Activated T-cell treated with anti-CD3 and anti-CD28 coated beads for 1 hour (primary cell): ENCODE measurements at regions not wholly inside any gene's neighbourhood (a gene's known extent, or its start where the extent isn't known, plus 50 kb on each side); places are given as distances from the start of the nearest gene placed in this dataset.

ENCODE experiments used
- DNase-seq: peaks from one replicate; pipeline ENCODE4 v3.0.0-alpha.2; 2020; ENCODE audit warnings: low read depth

DNA sequence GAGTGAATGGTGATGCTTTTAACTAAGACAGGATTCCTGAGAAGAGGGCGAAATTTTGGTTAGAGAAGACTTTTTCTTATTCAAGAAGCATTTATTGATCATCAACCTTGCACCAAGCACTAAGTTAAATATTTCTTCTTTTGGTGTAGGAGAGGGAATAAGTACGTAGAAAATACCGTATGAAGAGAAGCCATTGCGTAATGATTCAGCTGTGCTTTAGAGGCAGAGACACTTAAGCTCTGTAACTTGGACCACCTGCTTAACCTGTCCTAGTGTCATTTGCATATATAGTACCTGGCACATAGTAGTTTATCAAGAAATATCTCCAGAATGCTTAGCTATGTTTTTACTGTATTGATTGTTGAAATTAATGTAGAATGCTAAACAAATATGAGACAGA lies 430.9 kb upstream of the ZNF608 start:
- no peak for DNase-seq

DNA sequence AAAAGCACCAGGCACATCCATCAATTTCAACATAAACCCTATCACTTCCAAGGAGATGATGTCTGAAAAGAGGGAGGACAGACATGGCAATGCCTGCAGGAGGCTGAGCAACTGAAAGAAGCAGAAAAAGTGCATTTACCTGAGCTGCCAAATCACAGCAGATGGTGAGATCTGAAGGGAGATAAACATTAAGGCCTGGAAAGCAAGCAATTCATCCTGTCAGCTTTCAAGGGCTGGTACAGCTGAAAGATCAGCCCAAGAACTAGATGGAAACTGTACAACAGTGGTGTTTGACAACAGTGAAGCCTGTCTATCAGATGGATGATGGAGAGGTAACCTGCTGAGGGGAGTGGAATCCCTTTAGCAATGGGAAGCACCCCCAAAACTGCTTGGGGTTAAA lies 433.2 kb upstream of the ZNF608 start:
- no peak for DNase-seq

GRCh38 chr5:125180231-125180829 lies 433.9 kb upstream of the ZNF608 start:
- no peak for DNase-seq

DNA sequence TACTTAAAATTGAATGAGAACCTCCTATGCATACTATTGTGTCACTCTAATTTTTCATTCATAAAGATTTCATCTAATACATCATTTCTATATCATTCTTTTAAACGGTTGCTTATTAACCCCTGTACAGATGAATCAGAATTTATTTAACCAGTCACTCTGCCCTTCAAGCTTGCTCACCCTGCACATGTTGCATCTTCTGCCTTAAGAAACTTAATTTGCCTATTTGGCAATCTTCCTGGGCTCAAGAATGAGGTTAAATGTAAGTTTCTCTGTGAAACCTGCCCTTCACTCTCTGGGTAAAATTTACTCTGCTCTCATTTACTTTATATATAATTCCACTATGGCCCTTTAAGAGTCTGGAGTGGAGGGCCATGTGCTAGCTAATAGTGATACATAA lies 434.7 kb upstream of the ZNF608 start:
- no peak for DNase-seq

- no peak for DNase-seq
Measured at GRCh38 chr5:125181955-125182354, 435.5 kb upstream of the ZNF608 start.

- no peak for DNase-seq
Measured at GRCh38 chr5:125185740-125186139, 439.3 kb upstream of the ZNF608 start.

- no peak for DNase-seq
Measured at GRCh38 chr5:125186911-125187375, 440.5 kb upstream of the ZNF608 start.

DNA sequence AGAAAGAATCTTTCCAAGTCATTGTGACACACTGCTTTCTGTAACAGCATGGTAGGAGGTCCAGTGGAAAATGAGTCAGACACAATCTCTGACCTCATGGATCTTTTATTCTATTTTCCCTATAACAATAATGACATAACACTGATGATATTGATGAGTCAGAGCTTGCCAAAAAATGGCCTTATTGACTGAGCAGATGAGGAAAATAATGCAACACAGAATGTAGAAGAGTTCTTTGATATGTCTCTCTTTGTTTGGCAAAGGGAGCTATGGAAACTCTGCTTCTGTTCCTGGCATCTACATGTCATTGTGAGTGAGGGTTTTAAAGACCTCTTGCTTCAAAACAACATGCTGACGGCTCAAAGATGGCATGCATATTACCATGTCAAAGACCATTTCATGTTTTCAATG lies 443.1 kb upstream of the ZNF608 start:
- no peak for DNase-seq

- no peak for DNase-seq
Measured at GRCh38 chr5:125190232-125191087, 444.0 kb upstream of the ZNF608 start.

- DNase-seq = no peak
Measured at GRCh38 chr5:125194883-125195282, 448.4 kb upstream of the ZNF608 start.

DNA sequence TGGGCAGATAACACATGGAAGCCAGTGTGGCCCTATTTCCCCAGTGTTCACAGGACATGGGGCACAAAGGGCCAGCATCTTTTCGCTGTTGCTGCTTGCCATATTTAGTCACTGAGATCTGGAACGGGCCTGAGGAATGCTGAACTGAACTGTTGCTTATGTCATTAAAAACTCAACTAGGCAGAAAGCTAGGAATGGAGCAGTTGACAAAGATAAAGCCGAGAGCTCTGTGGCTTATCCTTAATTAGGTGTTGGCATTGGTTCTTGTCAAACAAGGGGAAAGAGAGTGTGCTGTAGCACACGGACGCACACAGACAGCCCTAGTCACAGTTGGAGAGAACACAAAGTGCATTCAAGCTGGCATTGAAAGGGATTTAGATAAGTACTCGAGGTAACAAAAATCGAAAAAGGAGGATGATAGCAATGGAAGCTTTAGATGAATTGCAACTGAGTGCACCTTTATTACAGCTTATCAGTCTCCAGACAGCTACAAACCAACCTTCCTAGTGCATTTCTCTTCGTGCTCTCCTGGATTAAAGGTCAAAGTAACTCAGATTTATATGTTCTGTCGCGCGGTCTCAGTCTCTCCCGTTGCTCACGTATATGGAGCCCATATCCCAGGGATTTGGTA lies 450.2 kb upstream of the ZNF608 start:
- DNase-seq = no peak

- DNase-seq = no peak
Measured at GRCh38 chr5:125197321-125197720, 450.9 kb upstream of the ZNF608 start.

DNA sequence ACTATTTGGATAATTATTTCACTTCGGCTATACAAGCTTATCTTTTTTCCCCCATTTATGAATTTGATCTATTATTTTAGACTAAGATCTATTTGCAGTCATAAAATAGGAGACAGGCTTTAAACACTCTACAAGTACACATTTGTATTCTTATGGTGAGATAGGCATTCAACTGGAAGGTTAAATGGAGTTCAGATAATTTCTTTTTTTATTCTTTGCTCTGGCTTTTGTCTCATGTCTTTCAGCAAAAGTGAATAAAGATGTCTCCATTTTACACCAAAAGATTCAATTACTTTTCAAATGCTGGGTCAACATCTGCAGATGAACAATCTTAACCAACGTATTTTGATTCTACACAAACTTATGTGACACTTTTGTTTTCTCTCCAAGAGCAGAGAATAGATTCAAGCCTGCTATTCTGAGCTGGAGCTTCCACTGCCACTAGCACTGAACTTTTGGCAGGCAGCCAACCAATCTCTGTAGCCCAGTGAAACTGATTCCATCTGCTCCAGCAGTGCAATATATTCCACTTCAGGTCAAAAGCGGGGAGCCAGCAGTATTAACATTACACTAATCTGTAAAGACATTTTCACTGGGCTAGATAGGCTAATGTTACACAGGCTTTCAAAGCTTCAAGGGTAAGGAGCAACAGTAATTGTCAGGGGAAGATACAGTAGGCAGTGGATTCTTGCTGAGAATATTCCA lies 452.0 kb upstream of the ZNF608 start:
- no peak for DNase-seq

- no peak for DNase-seq
Measured at GRCh38 chr5:125199373-125199772, 452.9 kb upstream of the ZNF608 start.

DNA sequence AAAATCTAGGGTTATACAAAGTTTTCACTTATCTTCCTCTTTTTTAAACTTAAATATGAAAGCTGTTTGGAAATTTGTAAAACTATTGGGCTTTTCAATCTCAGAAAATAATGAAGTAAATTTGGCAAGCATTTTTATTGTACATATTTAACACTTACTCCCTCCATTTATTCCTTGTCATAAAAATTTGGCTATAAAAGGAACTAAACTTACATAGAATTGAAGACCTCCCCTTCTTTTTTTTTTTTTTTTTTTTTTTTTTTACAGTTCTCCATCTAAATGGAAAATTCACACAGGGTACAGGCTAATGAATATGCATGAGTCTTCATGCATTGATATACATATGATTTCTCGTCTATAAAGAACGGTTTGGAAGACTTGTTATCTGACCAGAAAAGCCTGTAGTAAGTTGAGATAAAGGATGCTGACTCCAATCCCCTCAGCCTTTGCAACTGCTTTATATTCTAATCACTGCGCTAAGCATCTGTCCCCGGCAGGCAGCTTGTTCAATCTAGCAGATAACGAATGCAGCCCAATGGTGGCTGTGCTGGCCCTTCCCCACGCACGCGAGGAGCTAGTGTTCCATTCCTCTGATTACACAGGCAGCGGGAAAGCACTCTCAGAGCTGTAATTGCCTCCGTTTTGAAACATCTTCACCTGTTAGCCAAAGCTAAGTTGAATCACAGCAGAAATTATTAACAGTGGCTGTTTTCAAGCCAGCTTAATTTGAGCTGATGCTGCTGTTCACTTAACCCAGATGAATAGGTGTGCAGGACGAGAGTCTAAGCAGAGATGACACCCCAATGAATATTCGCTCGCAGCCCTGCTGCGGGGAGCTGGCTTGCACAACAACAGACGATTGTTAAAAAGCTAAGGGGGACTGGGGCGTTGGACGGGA lies 453.8 kb upstream of the ZNF608 start:
- no peak for DNase-seq

DNA sequence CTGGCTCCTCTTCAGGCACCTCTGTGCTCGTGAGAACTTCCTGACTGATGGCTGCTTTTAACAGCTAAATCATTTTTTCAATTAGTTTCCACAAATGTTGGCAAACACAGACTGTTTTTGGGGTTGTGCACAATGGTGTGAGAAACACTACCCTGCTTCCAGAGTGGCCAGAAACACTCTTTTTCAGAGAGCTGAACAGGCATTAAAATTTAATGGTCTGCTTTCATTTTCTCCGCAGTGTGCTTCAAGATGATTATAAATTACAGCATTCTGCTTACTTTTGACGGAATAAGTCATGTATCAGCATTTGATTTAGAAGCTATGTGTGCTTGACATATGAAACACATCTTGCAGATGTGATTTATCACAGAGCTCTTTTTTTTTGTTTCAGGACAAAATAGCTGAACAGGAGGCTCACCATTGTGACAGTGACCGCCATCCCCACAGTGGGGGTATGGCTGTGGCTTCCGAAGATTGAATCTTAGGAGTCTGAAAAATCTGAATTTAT lies 454.5 kb upstream of the ZNF608 start:
- DNase-seq = no peak

DNA sequence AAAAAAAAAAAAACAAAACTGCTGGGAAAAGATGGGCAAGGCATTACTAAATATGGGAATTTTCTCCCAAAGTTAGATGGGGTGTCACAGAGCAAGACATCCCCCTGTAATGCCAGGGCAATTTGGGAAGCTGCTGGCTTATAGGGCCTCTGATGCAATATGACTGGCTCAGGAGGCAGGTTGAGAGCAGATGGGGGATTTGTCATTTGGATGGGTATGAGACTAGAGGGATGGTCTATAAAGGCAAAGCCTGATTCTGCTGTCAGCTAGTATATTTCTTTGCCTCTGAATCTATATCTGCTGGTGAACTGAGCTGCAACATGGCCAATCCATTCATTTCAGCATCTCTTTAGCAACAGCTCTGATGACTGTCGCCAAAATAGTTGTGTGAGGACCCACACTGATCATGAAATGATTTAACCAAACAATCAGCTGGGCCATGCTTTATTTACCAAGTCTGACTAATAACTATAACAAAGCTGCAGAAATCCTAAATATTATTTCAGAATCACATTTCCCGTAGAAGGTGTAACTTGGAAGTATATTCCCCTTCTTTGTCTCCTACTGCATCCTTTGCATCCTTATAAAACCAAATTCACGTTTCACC lies 455.1 kb upstream of the ZNF608 start:
- DNase-seq = no peak

DNA sequence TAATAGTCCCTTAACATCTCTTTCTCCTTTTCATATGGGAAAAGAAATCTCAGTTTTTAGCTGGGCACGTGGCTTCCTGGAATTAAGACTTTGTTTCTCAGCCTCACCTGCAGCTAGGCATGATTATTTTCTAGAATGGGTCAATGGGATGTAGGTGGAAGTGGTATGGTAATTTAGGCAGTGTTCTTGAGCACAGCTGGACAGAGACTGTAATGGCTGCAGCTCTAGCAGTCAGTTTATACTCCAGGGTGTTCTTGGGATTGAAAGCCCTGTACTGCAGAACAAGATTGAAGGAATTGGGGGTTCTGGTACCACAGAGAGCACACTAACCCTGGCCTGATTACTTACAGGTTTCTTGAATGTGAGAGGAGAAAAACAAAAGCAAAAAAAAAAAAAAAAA lies 455.9 kb upstream of the ZNF608 start:
- DNase-seq = no peak

DNA sequence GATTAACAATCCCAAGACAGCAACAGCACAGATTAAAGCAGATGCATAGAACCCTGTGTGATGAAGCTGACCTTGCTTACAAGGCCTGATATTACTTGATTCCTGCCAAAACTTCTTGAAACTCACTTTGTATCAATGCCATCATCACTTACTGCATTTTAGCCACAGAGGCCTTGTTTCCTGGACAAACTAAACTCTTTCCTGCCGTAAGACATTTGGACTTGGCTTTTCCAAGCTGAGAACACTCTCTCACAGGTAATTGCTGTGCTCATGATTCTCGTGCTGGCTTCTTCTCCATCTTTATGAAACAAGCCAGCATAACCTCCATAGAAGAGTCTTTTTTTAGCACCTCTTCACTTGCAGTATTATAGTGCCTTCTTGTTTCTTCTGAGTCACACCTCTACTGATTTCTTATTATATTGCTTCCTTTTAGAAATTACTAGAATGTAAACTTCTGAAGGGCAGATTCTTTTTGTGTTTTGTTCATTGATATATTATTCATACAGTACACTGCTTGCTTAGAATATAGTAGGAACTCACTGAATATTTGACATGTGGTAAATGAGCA lies 456.5 kb upstream of the ZNF608 start:
- DNase-seq = no peak

GRCh38 chr5:125203912-125204311 lies 457.5 kb upstream of the ZNF608 start:
- DNase-seq = no peak
